Aorta (tissue), 5 donors: ENCODE measurements at regions not wholly inside any gene's neighbourhood (a gene's known extent, or its start where the extent isn't known, plus 50 kb on each side); places are given as distances from the start of the nearest gene placed in this dataset.

ENCODE experiments used
- ATAC-seq: fragments of 200-7000 bp; cut with Tn5 transposase; one replicate; pipeline ENCODE4 v1.9.1; 2022; ENCODE audit warnings: moderate library complexity; ENCODE audit not compliant: low FRiP score
- DNase-seq, 2 donors: peaks; one replicate each; pipeline ENCODE4 v3.0.0-alpha.2; 2020
- H3K27ac ChIP-seq, 2 donors: one replicate each; pipeline ENCODE4 v1.5.1; 2013; ENCODE audit warnings: low read length in 2 of 2, mild to moderate bottlenecking in 2 of 2, moderate library complexity in 2 of 2, control low read depth in 1 of 2, inconsistent platforms in 1 of 2, low read depth in 1 of 2
- H3K27me3 ChIP-seq, 2 donors: one replicate each; pipeline ENCODE4 v1.6.1; 2013; ENCODE audit warnings: control low read depth in 1 of 2, low read length in 1 of 2, mild to moderate bottlenecking in 1 of 2, moderate library complexity in 1 of 2; ENCODE audit not compliant: insufficient read depth in 2 of 2, control insufficient read depth in 1 of 2
- H3K36me3 ChIP-seq, 2 donors: one replicate each; pipeline ENCODE4 v1.6.1; 2013; ENCODE audit warnings: control low read depth in 1 of 2, low read length in 1 of 2, mild to moderate bottlenecking in 1 of 2; ENCODE audit not compliant: insufficient read depth in 2 of 2, control insufficient read depth in 1 of 2
- H3K4me1 ChIP-seq, 2 donors: one replicate each; pipeline ENCODE4 v1.6.1; 2013; ENCODE audit warnings: low read length in 2 of 2, control low read depth in 1 of 2, mild to moderate bottlenecking in 1 of 2, moderate library complexity in 1 of 2; ENCODE audit not compliant: insufficient read depth in 2 of 2, control insufficient read depth in 1 of 2
- H3K4me3 ChIP-seq, 2 donors: one replicate each; pipeline ENCODE4 v1.5.1; 2013; ENCODE audit warnings: low read length in 2 of 2, control low read depth in 1 of 2, mild to moderate bottlenecking in 1 of 2
- H3K9me3 ChIP-seq: one replicate; pipeline ENCODE4 v1.6.1; 2013; ENCODE audit warnings: mild to moderate bottlenecking, low read length; ENCODE audit not compliant: control insufficient read depth
- WGBS, 2 donors: extraction: QIAGEN DNeasy Blood & Tissue Kit; methylation state at CpG; one replicate each; pipeline ENCODE4 v1.1.7; 2013; 5-methylcytosine and 5-hydroxymethylcytosine counted together
- intact Hi-C, 2 donors: fragments of 100-400 bp; cut with DNase I; formaldehyde crosslinking; loops; one replicate each; pipeline versions ENCODE4 v1.14.2 to v1.15.0; 2022
- donor health status: healthy with polysubstance abuse.
- donor health status: Bipolar disorder and iron deficiency.
- donor health status: DM: no; HTN: no; CAD: no.
- donor health status: DM: no; HTN: no; CAD: no.
- donor health status: DM: yes; HTN: yes; CAD: no.

DNA sequence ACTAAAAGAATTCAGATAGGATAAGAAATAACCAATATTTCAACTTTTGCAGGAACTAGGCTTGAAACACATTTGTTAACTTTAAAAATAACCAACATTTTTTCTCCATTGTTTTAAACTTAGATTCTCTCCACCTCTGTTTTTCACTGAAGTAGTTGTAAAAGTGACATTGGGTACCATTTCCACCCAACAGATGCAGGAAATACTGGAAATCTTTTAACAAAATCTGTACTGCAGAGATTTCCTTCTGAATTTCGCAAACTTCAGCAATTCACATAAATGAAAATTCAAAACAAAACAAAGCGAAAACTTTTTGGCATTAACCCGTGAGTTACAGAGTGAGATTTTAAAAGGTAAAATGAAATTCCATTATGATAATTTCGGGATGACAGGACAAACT lies 731.7 kb downstream of the RFPL4B start:
- Histone ChIP-seq H3K4me3 (no peak overlapping the region), H3K27ac (no peak overlapping the region), H3K4me1 (no peaks in the 10 kb centered on the region), H3K27me3 (no peaks in the 10 kb centered on the region), H3K36me3 (no peaks in the 10 kb centered on the region), H3K9me3 (no peaks in the 10 kb centered on the region)
- DNase-seq: no peak
- no peak for ATAC-seq
- intact Hi-C loops: no loop called here
- 87 to 88% methylated on average over 4 of the region's 4 CpGs for WGBS, 2 donors

DNA sequence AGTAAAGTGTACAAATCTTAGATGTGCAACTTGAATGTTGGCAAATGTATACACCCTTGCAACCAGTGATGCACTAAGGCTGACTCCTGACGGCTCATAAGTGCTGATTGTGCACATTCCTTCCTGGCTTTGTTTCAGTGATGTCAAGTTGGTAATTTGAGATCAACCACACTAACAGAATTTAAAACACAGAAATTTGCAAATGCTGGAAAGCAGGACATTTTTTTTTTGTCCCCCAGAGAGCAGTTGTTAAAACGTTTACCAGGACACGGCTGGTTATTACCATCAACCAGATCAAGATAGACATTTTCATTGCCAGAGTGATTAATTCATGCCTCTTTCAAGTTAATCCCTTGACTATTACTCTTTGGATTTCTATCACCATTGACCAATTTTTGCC lies 735.6 kb downstream of the RFPL4B start:
- no peak for ATAC-seq
- no peak overlapping the region for H3K27ac ChIP-seq
- WGBS, 2 donors: 32 to 43% methylated on average over 3 of the region's 3 CpGs
- no peak for DNase-seq
- no peak overlapping the region for H3K4me3 ChIP-seq
- intact Hi-C loops: no loop called here
- no peaks in the 10 kb centered on the region for H3K36me3 ChIP-seq
- no peaks in the 10 kb centered on the region for H3K4me1 ChIP-seq
- H3K27me3 ChIP-seq: no peaks in the 10 kb centered on the region
- no peaks in the 10 kb centered on the region for H3K9me3 ChIP-seq

DNA sequence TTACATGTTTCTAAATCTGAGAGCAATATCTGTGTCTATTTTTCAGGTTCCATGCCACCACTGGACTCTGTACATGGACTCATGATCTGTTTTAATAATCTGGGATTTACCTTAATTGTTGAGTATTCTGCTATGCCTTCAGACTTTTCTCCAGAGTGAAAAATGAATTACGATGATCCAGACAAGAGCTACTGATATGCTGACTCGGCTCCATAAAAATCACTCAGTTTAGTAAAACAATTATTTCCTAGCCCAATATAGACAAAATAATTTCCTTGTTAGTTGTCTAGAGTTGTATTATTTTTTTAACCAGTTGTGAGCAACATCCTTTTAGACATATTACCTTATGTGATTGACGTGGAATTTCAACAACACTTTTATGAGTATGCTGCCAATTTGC lies 736.8 kb downstream of the RFPL4B start:
- ATAC-seq (no peak), DNase-seq (no peak)
- H3K36me3 ChIP-seq: no peaks in the 10 kb centered on the region
- intact Hi-C loops: no loop called here
- 88 to 89% methylated on average over 3 of the region's 3 CpGs for WGBS, 2 donors
- H3K4me3 ChIP-seq: no peak overlapping the region
- no peak overlapping the region for H3K27ac ChIP-seq
- H3K27me3 ChIP-seq: no peaks in the 10 kb centered on the region
- H3K9me3 ChIP-seq: no peaks in the 10 kb centered on the region
- H3K4me1 ChIP-seq: no peaks in the 10 kb centered on the region

DNA sequence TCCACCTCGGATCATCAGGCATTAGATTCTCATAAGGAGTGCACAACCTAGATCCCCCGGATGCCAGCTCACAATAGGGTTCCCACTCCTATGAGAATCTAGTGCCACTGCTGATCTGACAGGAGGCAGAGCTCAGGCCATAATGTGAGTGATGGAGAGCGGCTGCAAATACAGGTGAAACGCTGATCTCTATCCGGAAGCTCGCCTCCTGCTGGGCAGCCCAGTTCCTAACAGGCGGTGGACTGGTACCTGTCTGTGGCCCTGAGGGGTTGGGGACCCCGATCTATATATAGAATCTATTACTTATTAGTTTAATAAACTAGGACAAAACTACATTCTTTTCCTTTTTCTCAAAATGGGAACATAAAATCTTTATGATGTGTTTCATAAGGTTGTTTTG lies 741.9 kb downstream of the RFPL4B start:
- Histone ChIP-seq H3K27me3 (no peaks in the 10 kb centered on the region), H3K9me3 (no peaks in the 10 kb centered on the region), H3K36me3 (no peaks in the 10 kb centered on the region), H3K4me3 (no peak overlapping the region), H3K27ac (no peak overlapping the region), H3K4me1 (no peaks in the 10 kb centered on the region)
- DNase-seq (no peak), ATAC-seq (no peak)
- intact Hi-C loops: no loop called here
- 82 to 87% methylated on average over 8 of the region's 8 CpGs for WGBS, 2 donors

DNA sequence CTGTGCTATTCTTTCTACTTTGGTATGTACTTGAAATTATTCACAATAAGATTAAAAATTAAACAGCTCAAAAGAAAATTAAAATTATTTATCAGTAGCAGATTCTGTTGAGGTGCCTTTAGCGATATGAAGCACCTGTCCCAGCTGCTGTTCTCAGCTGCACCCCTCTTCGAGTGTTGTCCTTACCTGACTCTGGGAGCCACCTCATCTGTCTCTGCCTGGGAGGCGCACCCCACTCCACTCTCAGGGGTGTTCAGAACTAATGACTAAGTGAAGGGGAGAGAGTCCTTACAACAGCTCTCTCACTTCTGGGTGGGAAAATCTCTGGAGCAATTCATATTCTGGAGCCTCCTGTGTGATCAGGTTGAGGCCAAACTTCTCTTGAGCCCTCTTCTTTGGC lies 745.7 kb downstream of the RFPL4B start:
- ATAC-seq (no peak), DNase-seq (no peak)
- intact Hi-C loops: no loop called here
- Histone ChIP-seq H3K27me3 (no peaks in the 10 kb centered on the region), H3K9me3 (no peaks in the 10 kb centered on the region), H3K36me3 (no peaks in the 10 kb centered on the region), H3K4me3 (no peak overlapping the region), H3K4me1 (no peaks in the 10 kb centered on the region), H3K27ac (no peak overlapping the region)
- 95 to 96% methylated on average over 3 of the region's 3 CpGs for WGBS, 2 donors

DNA sequence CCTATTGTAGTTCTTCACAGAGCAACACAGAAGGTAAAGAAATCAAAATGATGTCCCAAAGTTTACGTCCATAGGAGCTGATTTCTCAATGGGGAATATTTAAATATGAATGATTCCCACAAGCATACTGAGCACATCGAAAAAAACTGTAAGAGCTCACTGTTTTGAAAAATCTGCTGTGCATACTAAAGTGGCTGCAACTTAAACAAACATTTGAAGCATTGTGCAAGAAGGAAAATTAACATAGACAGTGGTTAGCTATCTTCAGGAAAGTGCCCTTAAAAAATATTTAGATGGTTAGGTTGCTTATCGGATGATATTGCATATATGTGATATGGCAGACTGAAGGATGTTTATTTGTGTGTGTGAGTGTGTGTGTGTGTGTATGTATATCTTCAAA lies 747.6 kb downstream of the RFPL4B start:
- Histone ChIP-seq H3K4me3 (no peak overlapping the region), H3K9me3 (no peaks in the 10 kb centered on the region), H3K36me3 (no peaks in the 10 kb centered on the region), H3K4me1 (no peaks in the 10 kb centered on the region), H3K27ac (no peak overlapping the region), H3K27me3 (no peaks in the 10 kb centered on the region)
- ATAC-seq (no peak), DNase-seq (no peak)
- 50 to 64% methylated on average over 3 of the region's 3 CpGs for WGBS, 2 donors
- intact Hi-C loops: no loop called here

DNA sequence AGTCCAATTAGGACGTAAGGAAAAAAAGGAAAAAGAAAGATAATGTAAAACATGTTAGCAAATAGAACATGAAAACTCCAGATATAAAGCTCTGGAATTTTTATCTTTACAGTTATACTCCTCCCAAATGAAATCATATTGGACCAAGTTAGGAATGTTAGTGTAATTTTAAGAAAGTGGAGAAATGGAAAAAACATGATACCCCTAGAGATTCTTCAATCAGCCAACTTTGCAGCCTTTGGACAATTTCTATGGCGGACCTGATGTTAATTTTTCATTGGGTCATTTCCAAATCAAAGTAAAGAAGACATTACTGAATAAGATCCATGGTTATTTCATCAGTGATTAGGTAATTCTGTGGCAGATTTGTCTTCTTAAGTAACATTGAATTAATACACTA lies 748.7 kb downstream of the RFPL4B start:
- H3K27me3 ChIP-seq: no peaks in the 10 kb centered on the region
- DNase-seq (no peak), ATAC-seq (no peak)
- H3K4me1 ChIP-seq: no peaks in the 10 kb centered on the region
- intact Hi-C loops: no loop called here
- H3K9me3 ChIP-seq: no peaks in the 10 kb centered on the region
- H3K4me3 ChIP-seq: no peak overlapping the region
- H3K36me3 ChIP-seq: no peaks in the 10 kb centered on the region
- H3K27ac ChIP-seq: no peak overlapping the region
- WGBS, 2 donors: 83 to 90% methylated on average over 2 of the region's 2 CpGs

DNA sequence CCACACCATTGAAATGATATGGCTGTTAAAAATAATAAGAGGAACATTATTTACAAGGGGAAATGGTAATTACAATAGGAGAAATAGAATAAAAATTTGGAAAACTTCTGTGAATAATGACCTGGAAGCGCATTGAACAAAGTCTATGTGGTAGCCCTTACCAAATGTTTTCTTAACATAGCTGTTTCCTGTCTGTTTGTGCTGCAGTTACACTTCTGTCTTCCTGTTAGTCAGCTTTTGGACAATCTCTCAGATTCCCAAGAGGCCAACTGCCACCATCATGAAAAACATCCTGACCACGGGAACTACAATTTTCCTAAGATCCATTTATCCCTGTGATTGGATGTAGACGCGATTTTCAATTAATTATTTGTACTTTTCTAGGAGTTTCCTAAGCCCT lies 754.4 kb upstream of the MARCKS start:
- no peak overlapping the region for H3K27ac ChIP-seq
- H3K36me3 ChIP-seq: no peaks in the 10 kb centered on the region
- intact Hi-C loops: no loop called here
- ATAC-seq: no peak
- H3K4me3 ChIP-seq: no peak overlapping the region
- no peak for DNase-seq
- no peaks in the 10 kb centered on the region for H3K9me3 ChIP-seq
- no peaks in the 10 kb centered on the region for H3K27me3 ChIP-seq
- peaks cover 0 to 3% of the 10 kb centered on the region in 2 donors for H3K4me1 ChIP-seq
- 74 to 79% methylated on average over 4 of the region's 4 CpGs for WGBS, 2 donors

DNA sequence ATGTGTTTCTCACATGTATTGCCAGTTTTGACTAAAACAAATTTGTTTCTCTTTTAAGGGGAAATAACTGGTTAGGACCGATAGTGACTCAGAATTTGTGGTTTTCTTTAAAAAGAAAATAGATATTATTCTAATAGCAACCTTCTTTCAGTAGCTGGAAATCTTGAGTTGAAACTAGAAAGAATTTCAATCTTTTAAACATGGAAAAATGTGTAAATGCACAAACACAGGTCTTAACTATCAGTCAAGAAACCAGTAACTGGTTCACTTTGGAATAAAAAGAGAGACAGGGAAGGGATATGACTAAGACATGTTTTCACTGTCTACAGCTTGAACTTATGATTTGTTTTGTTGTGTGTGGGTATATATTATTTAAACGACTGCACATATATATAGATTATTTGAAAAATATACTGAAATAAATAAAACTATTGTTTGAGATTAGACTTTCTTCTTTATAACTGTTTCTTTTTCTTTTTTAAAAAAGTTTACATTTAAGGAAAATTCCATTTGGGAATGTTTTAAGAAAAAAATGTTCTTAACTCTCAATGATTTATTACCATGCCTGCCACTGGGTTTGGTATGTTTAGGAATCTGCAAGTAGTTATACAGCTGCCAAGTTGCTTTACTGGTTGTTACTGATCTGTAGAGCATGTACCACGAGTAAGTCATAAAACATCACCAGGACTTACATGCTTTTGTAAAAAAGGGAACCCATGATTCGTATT lies 753.3 kb upstream of the MARCKS start:
- DNase-seq (no peak), ATAC-seq (no peak)
- H3K4me3 ChIP-seq: no peak overlapping the region
- intact Hi-C loops: no loop called here
- no peaks in the 10 kb centered on the region for H3K36me3 ChIP-seq
- WGBS, 2 donors: 4 to 13% methylated on average over 4 of the region's 4 CpGs
- H3K27me3 ChIP-seq: no peaks in the 10 kb centered on the region
- H3K9me3 ChIP-seq: no peaks in the 10 kb centered on the region
- H3K27ac ChIP-seq: no peak overlapping the region
- peaks cover 0 to 3% of the 10 kb centered on the region in 2 donors for H3K4me1 ChIP-seq
